HT-29 (cell line): ENCODE measurements at regions not wholly inside any gene's neighbourhood (a gene's known extent, or its start where the extent isn't known, plus 50 kb on each side); places are given as distances from the start of the nearest gene placed in this dataset.

Experiments
- DNase-seq: peaks from one replicate; pipeline ENCODE4 v3.0.0-alpha.2; 2015; ENCODE audit warnings: low spot score

- DNase-seq, result no peak
Observed at GRCh38 chr17:77361986-77362620, 221.3 kb downstream of the SEC14L1 start.

GRCh38 chr17:77363821-77364361 lies 223.1 kb downstream of the SEC14L1 start:
- no peak for DNase-seq

DNA sequence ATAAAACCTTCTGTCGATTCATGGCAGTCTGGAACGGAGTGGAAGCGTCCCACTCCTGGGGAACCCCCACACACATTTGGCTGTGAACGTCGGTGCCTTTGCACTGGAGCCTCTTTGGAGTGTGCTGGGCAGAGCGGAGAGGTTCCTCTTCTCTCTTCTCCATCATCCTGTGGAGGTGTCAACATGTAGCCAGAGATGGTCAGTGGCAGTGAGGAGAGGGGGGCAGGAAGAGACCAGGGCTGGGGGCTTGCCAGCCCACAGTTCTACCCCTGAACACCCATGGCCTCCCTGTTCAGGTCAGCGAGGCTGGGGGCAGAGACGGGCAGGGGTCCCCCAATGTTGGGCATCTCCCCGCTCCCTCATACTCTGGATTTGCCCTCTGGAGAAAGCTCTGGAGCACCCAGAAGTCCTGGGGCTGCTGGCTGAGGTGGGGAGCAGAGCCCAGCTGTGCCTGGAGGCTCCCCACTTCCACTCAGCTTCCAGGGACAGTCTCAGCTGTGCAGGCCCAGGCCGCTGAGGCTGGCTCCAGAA lies 223.7 kb downstream of the SEC14L1 start:
- DNase-seq, result no peak

GRCh38 chr17:77364941-77365583 lies 224.3 kb downstream of the SEC14L1 start:
- DNase-seq, result no peak

DNA sequence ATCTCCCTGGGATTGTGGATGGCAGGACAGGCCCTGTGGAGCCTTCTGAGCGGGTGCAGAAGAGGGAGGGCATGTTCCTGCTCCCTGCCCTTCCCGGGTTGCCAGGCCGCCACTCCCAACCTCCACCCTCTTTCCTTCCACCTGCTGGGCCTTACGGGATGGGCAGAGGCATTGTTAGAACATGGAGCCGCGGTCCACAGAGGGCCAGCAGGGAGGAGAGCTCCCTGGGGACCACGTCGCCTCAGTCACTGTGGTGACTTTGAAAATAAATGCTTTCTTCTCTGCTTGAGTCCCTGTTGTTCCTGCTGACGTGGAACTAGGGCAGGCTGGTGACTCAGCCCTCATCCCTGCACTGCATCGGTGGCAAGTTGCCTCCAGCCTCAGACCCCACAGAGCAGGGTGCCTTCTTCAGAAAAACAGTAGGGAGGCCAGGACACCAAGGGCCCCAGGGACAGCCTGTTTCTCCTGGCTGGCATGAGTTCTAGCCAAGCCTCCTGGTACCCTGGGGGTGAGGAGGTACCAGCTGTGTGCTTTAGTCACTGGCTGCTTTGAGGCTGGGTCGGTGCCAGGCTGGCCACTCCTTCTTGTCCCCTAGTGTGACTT lies 224.9 kb downstream of the SEC14L1 start:
- DNase-seq, result peak; percentile 50

- DNase-seq, result no peak
Observed at GRCh38 chr17:77366206-77366557, 225.4 kb downstream of the SEC14L1 start.

GRCh38 chr17:77366558-77367245 lies 225.9 kb downstream of the SEC14L1 start:
- no peak for DNase-seq

GRCh38 chr17:77369544-77369971 lies 228.8 kb downstream of the SEC14L1 start:
- no peak for DNase-seq

DNA sequence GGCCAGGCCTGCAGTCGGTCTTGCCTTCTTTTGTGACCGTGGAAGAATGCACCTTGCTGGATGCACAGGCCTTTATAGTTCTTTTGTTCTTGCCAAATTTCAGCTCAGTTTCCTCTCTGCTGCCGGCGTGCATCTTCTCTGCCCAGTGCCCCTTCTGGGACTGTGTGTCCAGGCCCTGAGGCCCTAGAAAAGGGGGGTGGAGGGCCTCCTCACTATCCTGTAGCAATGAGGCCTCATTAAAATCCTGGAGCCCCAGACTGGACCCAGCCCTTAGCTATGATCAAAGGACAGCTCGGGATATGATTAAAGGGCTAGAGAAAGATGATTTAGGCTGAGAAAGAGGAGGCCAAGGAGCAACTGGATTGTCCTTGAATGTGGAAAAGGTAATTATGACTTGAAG lies 229.8 kb downstream of the SEC14L1 start:
- DNase-seq, result no peak

- DNase-seq, result no peak
Observed at GRCh38 chr17:77371117-77371887, 230.5 kb downstream of the SEC14L1 start.

- DNase-seq, result no peak
Observed at GRCh38 chr17:77371888-77372443, 231.2 kb downstream of the SEC14L1 start.

DNA sequence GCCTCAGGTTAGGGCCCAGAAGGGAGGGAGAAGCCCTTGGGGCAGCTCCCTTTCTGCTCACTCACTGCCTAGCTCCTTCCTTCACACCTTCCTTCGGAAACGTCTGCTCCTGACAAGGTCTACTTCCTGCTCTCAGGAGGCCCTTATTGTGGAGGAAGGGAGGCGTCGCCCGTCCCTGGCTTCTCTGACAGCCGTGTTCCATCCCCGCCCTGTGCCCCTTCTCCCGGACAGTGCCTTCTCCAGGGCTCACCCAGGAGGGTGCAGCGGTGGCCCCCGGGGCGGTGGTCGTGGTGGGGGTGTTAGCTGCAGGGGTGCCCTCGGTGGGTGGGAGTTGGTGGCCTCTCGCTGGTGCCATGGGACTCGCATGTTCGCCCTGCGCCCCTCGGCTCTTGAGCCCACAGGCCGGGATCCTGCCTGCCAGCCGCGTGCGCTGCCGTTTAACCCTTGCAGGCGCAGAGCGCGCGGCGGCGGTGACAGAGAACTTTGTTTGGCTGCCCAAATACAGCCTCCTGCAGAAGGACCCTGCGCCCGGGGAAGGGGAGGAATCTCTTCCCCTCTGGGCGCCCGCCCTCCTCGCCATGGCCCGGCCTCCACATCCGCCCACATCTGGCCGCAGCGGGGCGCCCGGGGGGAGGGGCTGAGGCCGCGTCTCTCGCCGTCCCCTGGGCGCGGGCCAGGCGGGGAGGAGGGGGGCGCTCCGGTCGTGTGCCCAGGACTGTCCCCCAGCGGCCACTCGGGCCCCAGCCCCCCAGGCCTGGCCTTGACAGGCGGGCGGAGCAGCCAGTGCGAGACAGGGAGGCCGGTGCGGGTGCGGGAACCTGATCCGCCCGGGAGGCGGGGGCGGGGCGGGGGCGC lies 231.9 kb downstream of the SEC14L1 start:
- peak; percentile 78 for DNase-seq

GRCh38 chr17:77373299-77374169 lies 232.8 kb downstream of the SEC14L1 start:
- DNase-seq, result no peak

- DNase-seq, result no peak
Observed at GRCh38 chr17:77374170-77374936, 233.6 kb downstream of the SEC14L1 start.

DNA sequence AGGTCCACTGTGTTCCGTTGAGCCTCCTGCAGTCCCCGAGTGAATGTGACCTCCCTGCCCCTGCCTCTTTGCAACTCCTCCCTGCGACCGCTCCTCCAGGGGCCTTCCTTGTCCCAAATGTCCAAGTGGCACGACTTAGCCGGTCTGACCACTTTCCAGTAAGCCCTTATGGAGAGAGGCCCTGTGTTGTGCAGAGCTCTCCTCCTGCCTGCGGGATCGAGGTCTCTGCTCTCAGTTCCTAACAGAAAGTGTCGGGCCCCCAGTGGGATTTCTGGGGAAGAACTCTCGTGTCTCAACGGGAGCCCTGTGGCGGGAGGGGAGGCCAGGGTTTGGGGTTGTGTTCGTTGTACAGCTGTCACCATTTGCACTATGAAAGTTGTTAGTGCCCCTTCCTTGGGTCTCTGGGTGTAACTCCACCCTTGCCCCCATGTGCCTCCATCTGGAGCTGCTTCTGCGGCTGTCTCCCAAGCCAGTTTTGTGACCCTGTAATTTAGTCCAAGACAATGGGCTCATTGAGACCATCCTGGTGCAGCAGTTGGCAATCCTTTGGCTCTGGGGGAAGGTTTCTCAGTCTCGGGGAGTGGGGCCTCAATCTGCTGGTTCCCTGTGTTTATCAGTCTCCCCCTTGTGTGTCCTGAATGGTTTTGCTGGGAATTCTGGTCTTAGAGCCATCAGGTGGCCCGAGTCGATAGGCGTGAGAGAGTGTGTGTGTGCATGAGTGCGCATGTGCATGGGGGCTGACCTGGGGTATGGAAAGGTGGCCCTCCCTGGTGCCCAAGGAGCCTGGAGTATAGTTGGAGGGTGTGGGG lies 234.5 kb downstream of the SEC14L1 start:
- DNase-seq, result no peak

GRCh38 chr17:77375917-77376651 lies 235.3 kb downstream of the SEC14L1 start:
- no peak for DNase-seq
